Colonic mucosa (tissue), 4 donors: ENCODE measurements at regions not wholly inside any gene's neighbourhood (a gene's known extent, or its start where the extent isn't known, plus 50 kb on each side); places are given as distances from the start of the nearest gene placed in this dataset.

Experiments used
- DNase-seq: peaks from one replicate; pipeline ENCODE4 v3.0.0-alpha.2; 2020
- H3K27ac ChIP-seq: fragments of 200-600 bp; one replicate; pipeline ENCODE4 v1.8.0; 2021
- H3K27me3 ChIP-seq: fragments of 200-600 bp; one replicate; pipeline ENCODE4 v1.8.0; 2021
- H3K36me3 ChIP-seq: fragments of 200-600 bp; one replicate; pipeline ENCODE4 v1.8.0; 2021
- H3K4me1 ChIP-seq: fragments of 200-600 bp; one replicate; pipeline ENCODE4 v1.8.0; 2021; ENCODE audit warnings: mild to moderate bottlenecking
- H3K4me3 ChIP-seq: fragments of 200-600 bp; one replicate; pipeline ENCODE4 v1.8.0; 2021
- H3K9ac ChIP-seq, 2 donors: one replicate each; pipeline ENCODE4 v1.7.0; 2013; ENCODE audit warnings: control low read depth in 2 of 2, low read depth in 2 of 2, low read length in 2 of 2
- H3K9me3 ChIP-seq: fragments of 200-600 bp; one replicate; pipeline ENCODE4 v1.8.0; 2021
- intact Hi-C: fragments of 100-400 bp; cut with DNase I; formaldehyde crosslinking; loops from one replicate; pipeline ENCODE4 v1.14.1; 2022
- TF ChIP-seq, protein P1 (sequence below): fragments of 200-600 bp; IDR thresholded peaks from one replicate; pipeline ENCODE4 v1.8.0; 2022; ENCODE audit warnings: antibody characterized with exemption, mild to moderate bottlenecking
- donor health status: healthy.
- donor health status: DM: no; HTN: no; CAD: no.
- donor health status: DM: no; HTN: no; CAD: no.

GRCh38 chr22:49540084-49540912 is 287.4 kb downstream of the BRD1 start:
- Histone ChIP-seq H3K27me3 (no peaks in the 10 kb centered on the region), H3K4me3 (no peak overlapping the region), H3K27ac (no peak overlapping the region), H3K9ac (no peak overlapping the region), H3K9me3 (no peaks in the 10 kb centered on the region), H3K36me3 (no peaks in the 10 kb centered on the region), H3K4me1 (no peaks in the 10 kb centered on the region)
- TF ChIP-seq, protein P1, sequence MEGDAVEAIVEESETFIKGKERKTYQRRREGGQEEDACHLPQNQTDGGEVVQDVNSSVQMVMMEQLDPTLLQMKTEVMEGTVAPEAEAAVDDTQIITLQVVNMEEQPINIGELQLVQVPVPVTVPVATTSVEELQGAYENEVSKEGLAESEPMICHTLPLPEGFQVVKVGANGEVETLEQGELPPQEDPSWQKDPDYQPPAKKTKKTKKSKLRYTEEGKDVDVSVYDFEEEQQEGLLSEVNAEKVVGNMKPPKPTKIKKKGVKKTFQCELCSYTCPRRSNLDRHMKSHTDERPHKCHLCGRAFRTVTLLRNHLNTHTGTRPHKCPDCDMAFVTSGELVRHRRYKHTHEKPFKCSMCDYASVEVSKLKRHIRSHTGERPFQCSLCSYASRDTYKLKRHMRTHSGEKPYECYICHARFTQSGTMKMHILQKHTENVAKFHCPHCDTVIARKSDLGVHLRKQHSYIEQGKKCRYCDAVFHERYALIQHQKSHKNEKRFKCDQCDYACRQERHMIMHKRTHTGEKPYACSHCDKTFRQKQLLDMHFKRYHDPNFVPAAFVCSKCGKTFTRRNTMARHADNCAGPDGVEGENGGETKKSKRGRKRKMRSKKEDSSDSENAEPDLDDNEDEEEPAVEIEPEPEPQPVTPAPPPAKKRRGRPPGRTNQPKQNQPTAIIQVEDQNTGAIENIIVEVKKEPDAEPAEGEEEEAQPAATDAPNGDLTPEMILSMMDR, result no peak
- intact Hi-C loops, result no loop called here
- DNase-seq, result no peak

DNA sequence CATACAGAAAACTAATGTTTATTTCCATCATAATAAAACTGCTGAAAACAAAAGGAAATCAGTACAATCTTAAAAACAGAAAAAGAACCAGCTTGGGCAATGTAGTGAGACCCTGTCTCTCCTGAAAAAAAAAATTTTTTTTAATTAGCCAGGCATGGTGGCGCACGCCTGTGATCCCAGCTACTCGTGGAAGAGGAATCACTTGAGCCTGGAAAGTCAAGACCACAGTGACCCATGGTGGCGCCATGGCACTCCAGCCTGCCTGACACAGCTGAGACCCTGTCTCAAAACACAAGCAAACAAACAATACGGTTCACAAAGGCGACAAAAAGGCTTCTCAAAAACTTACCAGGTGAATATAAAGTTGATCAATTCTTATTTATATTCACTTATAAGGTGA is 289.7 kb downstream of the BRD1 start:
- Histone ChIP-seq H3K27ac (no peak overlapping the region), H3K9me3 (no peaks in the 10 kb centered on the region), H3K4me3 (no peak overlapping the region), H3K36me3 (no peaks in the 10 kb centered on the region), H3K9ac (no peak overlapping the region), H3K4me1 (no peaks in the 10 kb centered on the region), H3K27me3 (no peaks in the 10 kb centered on the region)
- intact Hi-C loops, result no loop called here
- DNase-seq, result no peak
- TF ChIP-seq, protein P1, result no peak

DNA sequence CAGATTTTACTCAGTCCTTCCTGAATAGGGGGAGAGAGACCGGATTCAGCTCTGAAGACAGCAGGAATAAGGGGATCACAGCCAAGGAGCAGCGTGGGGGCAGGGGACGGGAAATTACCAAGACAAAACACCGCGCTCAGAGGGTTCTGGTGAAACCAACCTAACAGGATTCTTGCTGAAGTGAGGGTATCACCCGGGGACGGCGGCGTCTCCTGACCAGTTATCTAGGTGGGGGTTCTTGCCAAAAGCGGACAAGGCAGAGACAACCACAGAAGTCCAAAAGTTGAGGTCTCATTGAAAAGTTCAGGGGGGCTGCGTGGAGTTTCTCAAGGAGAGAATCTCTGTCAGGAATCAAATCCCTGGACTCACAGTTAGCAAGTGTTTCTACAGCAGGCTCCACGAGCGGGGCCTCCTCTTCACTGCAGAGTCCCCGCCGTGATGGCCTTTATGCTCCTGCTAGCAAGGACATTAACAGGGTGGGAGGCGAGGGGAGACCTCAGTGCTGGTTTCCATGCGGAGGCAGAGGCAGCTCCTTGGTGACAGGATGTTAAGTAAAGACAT is 291.0 kb downstream of the BRD1 start:
- TF ChIP-seq, protein P1, result no peak
- Histone ChIP-seq H3K36me3 (no peaks in the 10 kb centered on the region), H3K9ac (no peak overlapping the region), H3K9me3 (no peaks in the 10 kb centered on the region), H3K27ac (no peak overlapping the region), H3K27me3 (no peaks in the 10 kb centered on the region), H3K4me3 (no peak overlapping the region), H3K4me1 (no peaks in the 10 kb centered on the region)
- no peak for DNase-seq
- intact Hi-C loops, result no loop called here

GRCh38 chr22:49535527-49536125 is 292.0 kb downstream of the BRD1 start:
- DNase-seq, result no peak
- intact Hi-C loops, result no loop called here
- Histone ChIP-seq H3K4me3 (no peak overlapping the region), H3K9me3 (no peaks in the 10 kb centered on the region), H3K9ac (no peak overlapping the region), H3K36me3 (no peaks in the 10 kb centered on the region), H3K27ac (no peak overlapping the region), H3K4me1 (no peaks in the 10 kb centered on the region), H3K27me3 (no peaks in the 10 kb centered on the region)
- TF ChIP-seq, protein P1, result no peak

DNA sequence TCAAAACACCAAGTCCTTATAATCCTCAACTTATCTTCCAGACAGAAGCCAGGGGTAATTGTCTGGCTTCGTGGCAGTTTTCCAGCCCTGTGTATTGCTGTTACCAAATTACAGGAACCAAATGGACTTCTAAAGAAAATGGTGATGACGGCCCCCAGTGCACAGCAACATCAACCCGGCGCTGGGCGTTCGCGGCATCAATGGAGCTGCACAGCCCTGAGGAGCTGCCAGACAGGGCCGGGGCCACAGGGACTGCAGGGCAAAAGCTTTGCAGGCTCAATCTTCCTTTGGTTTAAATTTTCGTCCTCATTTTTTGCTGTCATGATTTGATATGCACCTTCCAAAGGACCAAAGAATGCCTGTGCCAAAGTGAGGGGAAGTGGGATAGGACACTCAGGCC is 292.5 kb downstream of the BRD1 start:
- no peaks in the 10 kb centered on the region for H3K27me3 ChIP-seq
- H3K9ac ChIP-seq, result no peak overlapping the region
- intact Hi-C loops, result no loop called here
- no peaks in the 10 kb centered on the region for H3K36me3 ChIP-seq
- no peak for DNase-seq
- TF ChIP-seq, protein P1, result no peak
- H3K4me3 ChIP-seq, result no peak overlapping the region
- no peaks in the 10 kb centered on the region for H3K4me1 ChIP-seq
- H3K9me3 ChIP-seq, result no peaks in the 10 kb centered on the region
- no peak overlapping the region for H3K27ac ChIP-seq
